GM10266 (cell line): ENCODE measurements at regions not wholly inside any gene's neighbourhood (a gene's known extent, or its start where the extent isn't known, plus 50 kb on each side); places are given as distances from the start of the nearest gene placed in this dataset.

Source experiments
- DNase-seq: peaks from one replicate; pipeline ENCODE4 v3.0.0; 2012; ENCODE audit errors: extremely low spot score
- CTCF ChIP-seq: IDR thresholded peaks from 2 replicates; pipeline ENCODE4 v1.5.1; 2012; ENCODE audit warnings: mild to moderate bottlenecking, low read depth; ENCODE audit not compliant: control insufficient read depth, insufficient read depth; ENCODE audit errors: missing control alignments

- TF ChIP-seq CTCF, result no peak
- no peak for DNase-seq
Observed at GRCh38 chr12:5375547-5376295, 56.2 kb upstream of the NTF3 start.

- DNase-seq, result no peak
- TF ChIP-seq CTCF, result no peak
Observed at GRCh38 chr12:5376591-5377207, 55.2 kb upstream of the NTF3 start.

GRCh38 chr12:5377997-5378592, 53.8 kb upstream of the NTF3 start:
- DNase-seq, result no peak
- no peak for TF ChIP-seq CTCF

GRCh38 chr12:5379749-5380496, 52.0 kb upstream of the NTF3 start:
- no peak for TF ChIP-seq CTCF
- no peak for DNase-seq
